HG03025 (cell line): ENCODE measurements at regions not wholly inside any gene's neighbourhood (a gene's known extent, or its start where the extent isn't known, plus 50 kb on each side); places are given as distances from the start of the nearest gene placed in this dataset.
"Not testable (repeated sequence)": the region's sequence is repeated elsewhere in the genome, so short reads cannot be mapped to it uniquely, and the experiment has no call there.

Experiments used
- ATAC-seq: cut with Tn5 transposase; IDR thresholded peaks from one replicate; pipeline ENCODE4 v1.9.1; 2021; ENCODE audit warnings: mild to moderate bottlenecking, moderate library complexity; ENCODE audit not compliant: unreplicated experiment, low FRiP score

- ATAC-seq = no peak
These were observed 557.3 kb upstream of the ZNF804A start for GRCh38 chr2:184041077-184041476.

- ATAC-seq = no peak
These were observed 556.6 kb upstream of the ZNF804A start for GRCh38 chr2:184041777-184042176.

GRCh38 chr2:184047536-184047935 lies 550.8 kb upstream of the ZNF804A start:
- no peak for ATAC-seq

DNA sequence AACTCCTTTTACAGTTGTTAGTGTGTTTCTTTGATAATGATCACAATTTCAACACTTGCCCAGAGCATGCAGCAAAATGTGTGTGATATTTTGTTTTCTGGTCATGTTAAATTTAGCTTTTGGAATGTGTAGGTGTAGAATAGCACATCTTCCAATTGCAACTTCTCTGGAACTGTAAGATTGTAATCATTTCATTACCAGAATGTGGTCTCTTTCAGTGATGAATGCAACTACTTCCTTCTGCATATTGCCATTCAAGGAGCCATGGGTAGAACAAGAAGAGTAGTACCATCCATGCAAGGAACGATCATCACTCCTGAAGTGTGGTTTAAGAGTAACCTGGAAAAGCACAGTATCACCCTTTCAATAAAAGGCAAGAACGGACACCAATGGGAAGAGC lies 548.8 kb upstream of the ZNF804A start:
- no peak for ATAC-seq

DNA sequence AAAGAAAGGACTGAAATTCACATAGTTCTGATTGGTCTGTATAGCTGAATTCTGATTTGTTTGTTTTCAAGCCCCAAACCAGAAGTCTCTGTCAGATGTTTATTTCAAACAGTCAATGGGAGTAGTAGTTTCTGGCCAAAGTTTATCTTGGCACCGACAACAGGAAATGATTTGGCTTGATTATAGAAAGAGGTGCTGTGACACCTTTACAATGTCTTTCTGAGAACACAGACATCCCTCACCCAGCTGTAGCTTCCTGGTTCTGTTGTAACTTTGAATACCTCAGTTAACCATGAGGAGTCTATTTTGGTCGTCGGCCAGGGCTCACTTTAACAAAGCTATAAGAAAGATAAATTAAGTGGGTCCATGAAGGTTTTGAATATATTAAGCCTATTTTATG lies 545.0 kb upstream of the ZNF804A start:
- no peak for ATAC-seq

DNA sequence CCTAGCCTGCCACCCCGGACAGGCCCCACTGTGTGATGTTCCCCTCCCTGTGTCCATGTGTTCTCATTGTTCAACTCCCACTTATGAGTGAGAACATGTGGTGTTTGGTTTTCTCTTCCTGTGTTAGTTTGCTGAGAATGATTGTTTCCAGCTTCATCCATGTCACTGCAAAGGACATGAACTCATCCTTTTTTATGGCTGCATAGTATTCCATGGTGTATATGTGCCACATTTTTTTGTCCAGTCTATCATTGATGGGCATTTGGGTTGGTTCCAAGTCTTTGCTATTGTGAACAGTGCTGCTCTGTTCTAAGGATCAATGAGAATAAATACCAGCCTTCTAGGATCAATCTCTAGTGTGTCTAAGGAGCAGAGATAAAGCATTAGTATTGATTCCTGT lies 543.9 kb upstream of the ZNF804A start:
- not testable (repeated sequence) for ATAC-seq

DNA sequence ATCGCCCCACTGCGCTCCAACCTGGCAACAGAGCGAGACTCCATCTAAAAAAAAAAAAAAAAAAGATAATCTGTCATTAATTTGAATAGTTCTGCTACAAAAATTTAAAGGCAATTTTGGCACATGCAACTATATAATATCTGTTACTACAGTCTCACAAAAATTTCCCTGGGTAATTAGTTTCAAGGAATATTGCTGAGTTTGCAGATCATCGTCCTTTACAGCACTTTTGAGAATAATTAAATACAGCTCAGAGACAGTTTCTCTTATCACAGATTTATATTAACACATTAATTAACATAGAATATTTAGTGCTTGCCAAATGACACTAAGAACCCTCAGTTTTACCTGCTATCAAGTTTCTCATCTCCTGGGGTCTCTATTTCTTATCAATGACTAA lies 540.4 kb upstream of the ZNF804A start:
- no peak for ATAC-seq

DNA sequence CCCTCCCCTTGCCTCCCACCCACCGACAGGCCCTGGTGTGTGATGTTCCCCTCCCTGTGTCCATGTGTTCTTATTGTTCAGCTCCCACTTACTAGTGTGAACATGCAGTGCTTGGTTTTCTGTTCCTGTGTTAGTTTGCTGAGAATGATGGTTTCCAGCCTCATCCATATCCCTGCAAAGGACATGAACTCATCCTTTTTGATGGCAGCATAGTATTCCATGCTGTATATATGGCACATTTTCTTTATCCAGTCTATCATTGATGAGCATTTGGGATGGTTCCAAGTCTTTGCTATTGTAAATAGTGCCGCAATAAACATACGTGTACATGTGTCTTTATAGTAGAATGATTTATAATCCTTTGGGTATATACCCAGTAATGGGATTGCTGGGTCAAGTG lies 538.1 kb upstream of the ZNF804A start:
- ATAC-seq = not testable (repeated sequence)

- ATAC-seq = no peak
These were observed 530.8 kb upstream of the ZNF804A start for GRCh38 chr2:184067502-184067901.

GRCh38 chr2:184072470-184072869 lies 525.9 kb upstream of the ZNF804A start:
- no peak for ATAC-seq

DNA sequence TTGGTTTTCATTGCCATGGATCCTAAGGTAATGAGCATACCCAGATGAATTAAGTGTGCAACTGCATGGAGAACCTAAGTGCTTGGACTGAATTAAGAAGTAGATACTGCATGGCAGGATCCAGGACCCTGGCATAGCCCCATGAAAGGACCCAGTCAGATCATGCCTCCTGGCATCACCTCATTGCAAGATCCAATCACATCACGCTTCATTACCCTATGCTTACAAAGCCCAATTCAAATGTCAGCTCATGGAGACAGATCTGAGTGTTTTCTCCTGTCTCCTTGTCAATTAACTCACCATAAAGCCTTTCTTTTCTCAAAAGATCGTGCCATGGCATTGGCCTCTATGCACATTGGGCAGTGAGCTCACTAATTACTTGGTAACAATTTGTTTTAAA lies 519.8 kb upstream of the ZNF804A start:
- ATAC-seq = no peak

- no peak for ATAC-seq
These were observed 506.9 kb upstream of the ZNF804A start for GRCh38 chr2:184091456-184091855.

GRCh38 chr2:184113696-184114403 lies 484.5 kb upstream of the ZNF804A start:
- ATAC-seq = no peak

- ATAC-seq = no peak
These were observed 483.9 kb upstream of the ZNF804A start for GRCh38 chr2:184114439-184114838.

GRCh38 chr2:184119989-184120800 lies 478.1 kb upstream of the ZNF804A start:
- no peak for ATAC-seq

DNA sequence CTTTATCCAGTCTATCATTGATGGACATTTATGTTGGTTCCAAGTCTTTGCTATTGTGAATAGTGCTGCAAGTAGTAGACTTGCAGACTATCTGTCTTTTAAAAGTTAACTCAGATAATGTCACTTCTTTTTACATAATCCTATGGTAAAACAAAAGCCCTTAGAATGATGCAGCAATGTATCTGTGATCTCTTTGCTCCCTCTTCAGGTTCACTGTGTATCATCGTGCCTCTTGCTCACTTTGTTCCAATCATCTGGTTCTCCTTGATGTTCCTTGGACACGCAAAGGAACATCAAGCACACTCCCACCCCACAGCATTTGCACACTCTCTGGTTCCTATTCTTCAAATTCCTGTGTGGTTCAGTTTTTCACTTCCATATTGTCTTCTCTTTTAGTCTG lies 472.5 kb upstream of the ZNF804A start:
- no peak for ATAC-seq

- ATAC-seq = no peak
These were observed 469.3 kb upstream of the ZNF804A start for GRCh38 chr2:184129073-184129472.

DNA sequence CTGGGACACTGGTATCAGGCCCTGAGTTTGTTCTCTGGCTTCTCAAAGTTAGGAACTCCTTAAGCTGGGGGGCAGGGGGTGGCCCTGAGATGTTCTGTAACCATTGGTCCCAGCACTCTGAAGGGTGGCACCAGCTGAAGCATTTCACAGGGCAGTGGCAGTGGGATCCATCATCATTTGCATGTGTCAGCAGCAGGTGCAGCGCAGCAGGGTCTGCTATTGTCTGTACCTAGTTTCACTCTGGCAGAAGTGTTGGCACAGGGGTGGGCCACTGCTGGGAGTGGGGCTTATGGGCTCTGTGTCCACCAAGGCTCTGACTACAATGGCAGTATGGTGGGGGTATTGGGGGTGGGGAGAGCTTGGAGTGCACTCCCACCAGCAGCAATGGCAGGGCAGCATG lies 460.4 kb upstream of the ZNF804A start:
- no peak for ATAC-seq

GRCh38 chr2:184141866-184142265 lies 456.5 kb upstream of the ZNF804A start:
- no peak for ATAC-seq

- no peak for ATAC-seq
These were observed 443.9 kb upstream of the ZNF804A start for GRCh38 chr2:184154438-184154837.

- ATAC-seq = no peak
These were observed 442.5 kb upstream of the ZNF804A start for GRCh38 chr2:184155791-184156190.

GRCh38 chr2:184157141-184157540 lies 441.2 kb upstream of the ZNF804A start:
- ATAC-seq = no peak
